BLaER1 (cell line): ENCODE measurements at regions not wholly inside any gene's neighbourhood (a gene's known extent, or its start where the extent isn't known, plus 50 kb on each side); places are given as distances from the start of the nearest gene placed in this dataset.

ENCODE experiments used
- H3K27ac ChIP-seq: shearing (Covaris generic); formaldehyde crosslinking; 2 replicates; pipeline ENCODE4 v1.8.1; 2022
- H3K27me3 ChIP-seq: shearing (Covaris generic); formaldehyde crosslinking; 2 replicates; pipeline ENCODE4 v1.8.1; 2022
- H3K36me3 ChIP-seq: shearing (Covaris generic); formaldehyde crosslinking; 2 replicates; pipeline ENCODE4 v1.8.1; 2022
- H3K4me1 ChIP-seq: shearing (Covaris generic); formaldehyde crosslinking; 2 replicates; pipeline ENCODE4 v1.8.1; 2022
- H3K4me2 ChIP-seq: shearing (Covaris generic); formaldehyde crosslinking; 2 replicates; pipeline ENCODE4 v1.8.1; 2022
- H3K4me3 ChIP-seq: shearing (Covaris generic); formaldehyde crosslinking; 2 replicates; pipeline ENCODE4 v1.8.1; 2022
- H3K9ac ChIP-seq: shearing (Covaris generic); formaldehyde crosslinking; 2 replicates; pipeline ENCODE4 v1.8.1; 2022
- H3K9me3 ChIP-seq: shearing (Covaris generic); formaldehyde crosslinking; 2 replicates; pipeline ENCODE4 v1.8.1; 2022
- H4K20me1 ChIP-seq: shearing (Covaris generic); formaldehyde crosslinking; 2 replicates; pipeline ENCODE4 v1.8.1; 2022
- Cebpa-rat ChIP-seq: shearing (Covaris generic); IDR thresholded peaks from 2 replicates; pipeline ENCODE4 v1.8.1; 2022

- TF ChIP-seq Cebpa-rat, result no peak
- Histone ChIP-seq H3K9me3 (no peaks in the 10 kb centered on the region), H3K9ac (no peak overlapping the region), H3K27ac (no peak overlapping the region), H3K4me2 (peak overlapping the region; percentile 66), H3K4me1 (peaks cover 41% of the 10 kb centered on the region), H4K20me1 (no peaks in the 10 kb centered on the region), H3K27me3 (no peaks in the 10 kb centered on the region; the same call in 1 of the 2 replicates), H3K4me3 (no peak overlapping the region), H3K36me3 (no peaks in the 10 kb centered on the region)
These were observed 105.7 kb downstream of the TPRA1 start for GRCh38 chr3:127484601-127485388.

GRCh38 chr3:127483902-127484591 lies 106.5 kb downstream of the TPRA1 start:
- no peaks in the 10 kb centered on the region; the same call in 1 of the 2 replicates for H3K27me3 ChIP-seq
- peak overlapping the region; percentile 60 for H3K9ac ChIP-seq
- no peaks in the 10 kb centered on the region for H4K20me1 ChIP-seq
- H3K4me1 ChIP-seq, result peaks cover 38% of the 10 kb centered on the region
- no peak for TF ChIP-seq Cebpa-rat
- no peaks in the 10 kb centered on the region for H3K36me3 ChIP-seq
- peak overlapping the region; percentile 37; the same call in 1 of the 2 replicates for H3K27ac ChIP-seq
- peak overlapping the region; percentile 66 for H3K4me2 ChIP-seq
- no peaks in the 10 kb centered on the region for H3K9me3 ChIP-seq
- no peak overlapping the region for H3K4me3 ChIP-seq

GRCh38 chr3:127483005-127483641 lies 107.4 kb downstream of the TPRA1 start:
- Histone ChIP-seq H4K20me1 (no peaks in the 10 kb centered on the region), H3K4me2 (peak overlapping the region; percentile 66), H3K4me3 (no peak overlapping the region), H3K4me1 (peaks cover 38% of the 10 kb centered on the region), H3K27ac (no peak overlapping the region), H3K27me3 (no peaks in the 10 kb centered on the region; the same call in 1 of the 2 replicates), H3K36me3 (no peaks in the 10 kb centered on the region), H3K9me3 (no peaks in the 10 kb centered on the region), H3K9ac (peak overlapping the region; percentile 60)
- no peak for TF ChIP-seq Cebpa-rat

GRCh38 chr3:127482216-127483004 lies 108.1 kb downstream of the TPRA1 start:
- Histone ChIP-seq H3K4me3 (no peak overlapping the region), H3K27me3 (no peaks in the 10 kb centered on the region; the same call in 1 of the 2 replicates), H3K4me2 (no peak overlapping the region), H3K27ac (no peak overlapping the region), H4K20me1 (no peaks in the 10 kb centered on the region), H3K4me1 (peaks cover 45% of the 10 kb centered on the region), H3K9me3 (no peaks in the 10 kb centered on the region), H3K9ac (no peak overlapping the region), H3K36me3 (no peaks in the 10 kb centered on the region)
- no peak for TF ChIP-seq Cebpa-rat

GRCh38 chr3:127480196-127480954 lies 110.2 kb downstream of the TPRA1 start:
- H3K36me3 ChIP-seq, result no peaks in the 10 kb centered on the region
- H3K4me1 ChIP-seq, result peaks cover 33% of the 10 kb centered on the region
- H3K27me3 ChIP-seq, result no peaks in the 10 kb centered on the region; the same call in 1 of the 2 replicates
- H3K27ac ChIP-seq, result no peak overlapping the region
- no peak for TF ChIP-seq Cebpa-rat
- no peak overlapping the region for H3K4me3 ChIP-seq
- H3K9ac ChIP-seq, result no peak overlapping the region
- H3K9me3 ChIP-seq, result no peaks in the 10 kb centered on the region
- H4K20me1 ChIP-seq, result no peaks in the 10 kb centered on the region
- no peak overlapping the region for H3K4me2 ChIP-seq

GRCh38 chr3:127479449-127479848 lies 111.1 kb downstream of the TPRA1 start:
- Histone ChIP-seq H3K4me2 (peak overlapping the region; percentile 26; the same call in 1 of the 2 replicates), H3K36me3 (no peaks in the 10 kb centered on the region), H3K27me3 (no peaks in the 10 kb centered on the region; the same call in 1 of the 2 replicates), H3K4me3 (no peak overlapping the region), H3K27ac (no peak overlapping the region), H3K9ac (no peak overlapping the region), H3K4me1 (peaks cover 23% of the 10 kb centered on the region), H4K20me1 (no peaks in the 10 kb centered on the region), H3K9me3 (no peaks in the 10 kb centered on the region)
- no peak for TF ChIP-seq Cebpa-rat

GRCh38 chr3:127478922-127479321 lies 111.6 kb downstream of the TPRA1 start:
- H4K20me1 ChIP-seq, result no peaks in the 10 kb centered on the region
- H3K27me3 ChIP-seq, result no peaks in the 10 kb centered on the region; the same call in 1 of the 2 replicates
- 0 out of 2 replicates have a peak overlapping the region, but pooled peaks have one; percentile 26 for H3K4me2 ChIP-seq
- TF ChIP-seq Cebpa-rat, result no peak
- H3K36me3 ChIP-seq, result no peaks in the 10 kb centered on the region
- H3K9ac ChIP-seq, result no peak overlapping the region
- no peaks in the 10 kb centered on the region for H3K9me3 ChIP-seq
- H3K4me1 ChIP-seq, result peaks cover 18% of the 10 kb centered on the region
- no peak overlapping the region for H3K27ac ChIP-seq
- no peak overlapping the region for H3K4me3 ChIP-seq

- Histone ChIP-seq H3K9ac (no peak overlapping the region), H3K4me3 (no peak overlapping the region), H3K27me3 (no peaks in the 10 kb centered on the region; the same call in 1 of the 2 replicates), H4K20me1 (no peaks in the 10 kb centered on the region), H3K4me1 (peaks cover 19% of the 10 kb centered on the region), H3K9me3 (no peaks in the 10 kb centered on the region), H3K27ac (no peak overlapping the region), H3K4me2 (0 out of 2 replicates have a peak overlapping the region, but pooled peaks have one; percentile 12), H3K36me3 (no peaks in the 10 kb centered on the region)
- no peak for TF ChIP-seq Cebpa-rat
These were observed 113.1 kb downstream of the TPRA1 start for GRCh38 chr3:127477396-127477795.
